HG03521 (cell line): ENCODE measurements at regions not wholly inside any gene's neighbourhood (a gene's known extent, or its start where the extent isn't known, plus 50 kb on each side); places are given as distances from the start of the nearest gene placed in this dataset.
"Not testable (repeated sequence)": the region's sequence is repeated elsewhere in the genome, so short reads cannot be mapped to it uniquely, and the experiment has no call there.

Experiments used
- ATAC-seq: cut with Tn5 transposase; IDR thresholded peaks from one replicate; pipeline ENCODE4 v1.9.1; 2021; ENCODE audit warnings: mild to moderate bottlenecking, moderate library complexity; ENCODE audit not compliant: unreplicated experiment

DNA sequence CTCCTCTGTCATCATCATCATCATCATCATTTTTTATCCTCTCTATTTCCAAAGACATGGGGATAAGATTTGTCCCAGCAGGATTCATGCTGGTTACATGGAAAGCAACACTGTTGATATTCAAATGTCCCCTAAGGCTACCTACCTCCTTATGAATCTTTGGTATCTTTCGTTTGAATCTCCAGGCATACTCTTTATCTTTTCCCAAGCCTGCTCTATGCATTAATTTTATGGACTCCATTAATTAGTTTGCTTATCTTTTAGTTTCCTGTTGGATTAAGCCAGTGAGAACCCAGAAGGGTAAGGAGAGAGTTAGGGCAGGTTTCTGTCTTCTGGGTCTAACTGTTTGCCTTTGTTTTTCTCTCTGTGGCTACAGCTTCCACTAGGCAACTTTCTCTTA, 129.6 kb upstream of the GOT2 start:
- ATAC-seq, result no peak

DNA sequence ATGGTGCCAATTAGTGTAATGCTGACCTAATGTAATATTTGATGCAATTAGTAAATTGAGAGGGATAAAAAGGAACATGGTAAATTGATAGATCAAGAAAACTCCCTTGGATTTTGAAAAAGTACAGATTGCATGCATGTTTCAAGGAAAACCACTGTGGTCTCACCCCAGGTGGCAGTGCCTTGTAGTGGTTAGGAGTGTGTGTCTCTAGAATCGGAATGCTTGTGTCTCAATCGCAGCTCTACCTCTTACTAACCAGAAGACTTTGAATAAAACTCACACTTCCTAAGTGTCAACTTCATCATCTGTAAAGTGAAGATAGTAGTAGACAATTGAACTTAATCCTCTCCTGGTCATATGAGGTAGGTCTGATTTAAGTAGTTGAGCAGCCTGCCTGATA, 128.9 kb upstream of the GOT2 start:
- no peak for ATAC-seq

DNA sequence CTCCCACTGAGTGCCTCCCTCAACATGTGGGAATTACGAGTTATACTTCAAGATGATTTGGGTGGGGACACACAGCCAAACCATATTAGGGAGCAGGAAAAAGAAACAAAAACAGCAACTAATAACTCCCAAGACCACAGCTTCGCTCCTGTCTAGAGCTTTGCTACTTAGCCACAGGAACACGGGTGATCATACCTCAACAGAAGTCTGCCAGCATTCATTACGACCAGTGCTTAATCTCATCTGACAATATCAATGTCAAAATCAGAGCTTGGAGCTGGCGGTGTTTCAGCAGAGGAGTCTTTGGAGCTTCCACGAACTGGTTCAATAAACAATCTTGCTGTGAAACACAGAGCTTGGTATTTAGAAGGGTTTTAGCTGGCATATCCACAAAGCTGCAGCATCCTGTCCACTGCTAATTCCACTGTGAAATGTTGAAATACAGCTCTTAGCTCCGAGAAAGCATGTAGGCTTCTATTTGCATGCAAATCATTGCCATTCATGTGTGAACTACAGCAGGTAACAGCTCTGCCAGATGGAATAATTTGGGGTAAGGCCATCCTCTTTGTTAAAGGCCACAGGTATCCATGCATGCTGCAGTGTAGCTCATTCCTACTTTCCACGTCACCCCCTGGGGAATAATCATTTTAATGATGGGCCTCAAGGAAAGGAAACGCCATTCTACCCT, 128.4 kb upstream of the GOT2 start:
- ATAC-seq, result no peak

GRCh38 chr16:58859958-58860669, 126.0 kb upstream of the GOT2 start:
- ATAC-seq, result no peak

DNA sequence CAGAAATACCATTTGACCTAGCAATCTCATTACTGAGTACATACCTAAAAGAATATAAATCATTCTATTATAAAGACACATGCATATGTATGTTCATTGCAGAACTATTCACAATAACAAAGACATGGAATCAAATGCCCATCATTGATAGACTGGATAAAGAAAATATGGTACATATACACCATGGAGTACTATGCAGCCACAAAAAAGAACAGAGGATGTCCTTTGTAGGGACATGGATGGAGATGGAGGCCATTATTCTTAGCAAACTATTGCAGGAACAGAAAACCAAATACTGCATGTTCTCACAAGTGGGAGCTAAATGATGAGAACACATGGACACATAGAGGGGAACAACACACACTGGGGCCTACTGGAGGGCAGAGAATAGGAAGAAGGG, 124.5 kb upstream of the GOT2 start:
- not testable (repeated sequence) for ATAC-seq

GRCh38 chr16:58855291-58855863, 121.3 kb upstream of the GOT2 start:
- no peak for ATAC-seq

DNA sequence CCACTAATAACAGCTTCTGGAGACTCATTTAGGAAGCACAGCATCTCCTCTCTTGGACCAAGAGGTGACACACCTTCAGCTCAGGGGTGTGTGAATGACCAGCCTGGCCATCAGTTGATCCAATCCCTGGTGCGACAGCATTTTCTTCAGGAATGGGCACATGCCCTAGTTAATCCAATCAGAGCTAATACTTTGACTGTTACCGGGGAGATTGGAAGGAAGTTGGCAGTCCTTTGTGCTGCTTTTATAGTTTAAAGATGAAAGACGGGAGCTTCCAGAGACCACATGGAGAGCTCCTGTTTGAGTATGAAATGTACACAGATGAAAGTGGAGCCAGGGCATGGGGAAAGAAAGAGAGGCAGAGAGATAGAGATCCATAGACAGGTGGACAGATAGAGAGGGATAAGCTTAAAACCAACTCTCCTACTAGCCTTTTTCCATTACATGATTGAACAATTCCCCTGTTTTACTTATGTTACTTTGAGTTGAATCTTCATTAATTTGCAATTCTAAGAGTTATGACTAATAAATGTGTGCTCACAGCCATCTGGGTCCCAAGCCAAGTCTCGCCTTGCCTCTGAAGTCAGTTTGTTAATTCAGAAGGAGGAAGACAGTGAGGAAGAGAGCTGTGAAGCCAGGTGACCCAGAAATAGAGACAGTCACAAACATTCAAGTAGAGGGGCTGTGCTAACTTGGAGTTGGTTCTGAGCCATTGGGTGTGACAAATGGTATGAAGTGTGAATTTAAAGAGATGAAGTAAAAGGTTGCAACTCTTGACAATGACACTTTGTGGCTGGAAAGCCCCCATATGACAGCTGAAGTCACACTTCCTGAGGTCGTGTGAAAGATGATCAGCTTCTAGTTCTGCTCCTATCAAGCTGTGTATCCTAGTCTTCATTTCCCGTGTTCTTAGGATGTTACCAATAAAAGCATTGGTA, 120.0 kb upstream of the GOT2 start:
- peak; percentile 75 for ATAC-seq

DNA sequence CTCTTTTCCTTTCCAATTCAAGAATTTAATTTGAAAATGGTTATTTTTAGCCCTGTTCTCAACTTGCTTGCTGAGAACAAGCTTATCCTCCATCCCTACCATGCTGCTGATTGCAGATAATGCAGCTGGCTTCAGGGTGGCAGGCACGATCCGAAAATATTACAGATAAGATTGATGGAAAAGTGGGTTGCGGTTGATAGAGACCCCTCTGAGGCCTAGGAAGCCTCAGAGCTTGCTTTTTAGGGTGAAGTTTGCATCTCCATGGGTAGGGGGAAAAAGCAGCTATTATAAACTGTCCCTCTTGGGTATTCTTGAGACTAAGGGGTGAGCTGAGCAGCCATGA, 116.5 kb upstream of the GOT2 start:
- ATAC-seq, result no peak

- no peak for ATAC-seq
These were observed 116.0 kb upstream of the GOT2 start for GRCh38 chr16:58850019-58850677.

GRCh38 chr16:58848662-58849002, 114.5 kb upstream of the GOT2 start:
- no peak for ATAC-seq

- ATAC-seq, result no peak
These were observed 114.0 kb upstream of the GOT2 start for GRCh38 chr16:58847902-58848661.

DNA sequence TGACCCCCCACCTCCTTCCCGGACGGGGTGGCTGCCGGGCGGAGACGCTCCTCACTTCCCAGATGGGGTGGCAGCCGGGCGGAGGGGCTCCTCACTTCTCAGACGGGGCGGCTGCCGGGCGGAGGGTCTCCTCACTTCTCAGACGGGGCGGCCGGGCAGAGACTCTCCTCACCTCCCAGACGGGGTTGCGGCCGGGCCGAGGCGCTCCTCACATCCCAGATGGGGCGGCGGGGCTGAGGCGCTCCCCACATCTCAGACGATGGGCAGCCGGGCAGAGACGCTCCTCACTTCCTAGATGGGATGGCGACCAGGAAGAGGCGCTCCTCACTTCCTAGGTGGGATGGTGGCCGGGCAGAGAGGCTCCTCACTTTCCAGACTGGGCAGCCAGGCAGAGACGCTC, 112.1 kb upstream of the GOT2 start:
- not testable (repeated sequence) for ATAC-seq

- no peak for ATAC-seq
These were observed 109.6 kb upstream of the GOT2 start for GRCh38 chr16:58843675-58844074.

- no peak for ATAC-seq
These were observed 108.6 kb upstream of the GOT2 start for GRCh38 chr16:58842746-58843145.

GRCh38 chr16:58842156-58842555, 108.0 kb upstream of the GOT2 start:
- ATAC-seq, result no peak

GRCh38 chr16:58837950-58838349, 103.8 kb upstream of the GOT2 start:
- no peak for ATAC-seq

- ATAC-seq, result no peak
These were observed 102.3 kb upstream of the GOT2 start for GRCh38 chr16:58836427-58836826.

DNA sequence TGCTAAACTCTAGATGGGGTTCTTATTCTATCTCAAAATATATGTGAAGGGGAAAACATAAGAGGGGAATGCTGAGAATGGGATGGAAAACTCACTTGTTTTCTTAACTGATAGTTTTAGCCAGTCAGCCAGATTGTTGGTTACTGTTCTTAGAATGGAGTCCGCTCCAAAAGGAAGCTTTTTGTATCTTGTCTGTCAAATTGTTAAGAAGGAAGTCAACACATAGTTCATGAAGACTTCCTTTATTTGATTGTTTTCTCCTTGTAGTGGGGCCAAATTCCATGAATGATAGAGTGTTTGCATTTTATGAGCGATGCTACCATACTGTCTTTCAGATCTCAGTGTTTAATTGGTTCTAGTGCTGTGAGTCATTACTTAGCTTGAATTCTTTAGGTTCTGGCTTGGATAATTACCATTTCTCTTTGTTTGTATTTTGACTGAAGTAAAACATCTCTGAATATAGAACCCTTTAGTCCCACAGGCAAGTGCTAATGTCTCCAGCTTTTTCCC, 98.3 kb upstream of the GOT2 start:
- ATAC-seq, result no peak

- ATAC-seq, result no peak
These were observed 97.3 kb upstream of the GOT2 start for GRCh38 chr16:58831386-58831785.
